ENCODE measurements at regions not wholly inside any gene's neighbourhood (a gene's known extent, or its start where the extent isn't known, plus 50 kb on each side); places are given as distances from the start of the nearest gene placed in this dataset.
"Not testable (repeated sequence)": the region's sequence is repeated elsewhere in the genome, so short reads cannot be mapped to it uniquely, and the experiment has no call there.

DNA sequence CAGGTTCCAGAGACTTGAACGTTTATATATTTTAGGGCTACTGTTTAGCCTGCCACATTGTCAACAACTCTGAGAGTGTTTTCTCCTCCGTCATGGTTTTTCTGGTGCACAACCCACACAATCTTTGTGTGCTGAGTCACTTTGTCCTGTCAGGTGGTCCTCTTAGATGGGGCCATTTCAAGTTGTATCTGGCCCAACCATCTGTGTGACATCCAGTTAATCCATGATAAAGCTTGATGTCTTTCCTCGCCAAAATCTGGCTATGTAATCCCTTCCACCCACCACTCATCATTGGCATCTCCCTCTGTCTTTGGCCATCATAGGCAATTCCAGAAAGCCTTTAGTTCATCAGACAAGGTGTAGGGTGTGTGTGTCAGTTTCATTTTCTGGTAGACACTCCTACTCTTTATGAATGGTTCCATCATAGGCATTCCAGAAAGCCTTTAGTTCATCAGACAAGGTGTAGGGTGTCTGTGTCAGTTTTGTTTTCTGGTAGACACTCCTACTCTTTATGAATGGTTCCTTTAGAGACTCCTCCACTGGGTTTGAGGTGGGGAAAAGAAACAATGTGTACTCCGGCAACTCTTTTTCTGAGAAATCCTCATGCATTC lies 282.0 kb upstream of the ACTBL2 start:
- H3K27ac Mint-ChIP-seq = no peak overlapping the region
- ATAC-seq = no peak
- no peaks in the 10 kb centered on the region for H3K9me3 Mint-ChIP-seq
- H3K4me1 Mint-ChIP-seq = no peaks in the 10 kb centered on the region
- H3K4me3 Mint-ChIP-seq = no peak overlapping the region
- H3K36me3 Mint-ChIP-seq = no peaks in the 10 kb centered on the region
- H3K27me3 Mint-ChIP-seq = no peaks in the 10 kb centered on the region

DNA sequence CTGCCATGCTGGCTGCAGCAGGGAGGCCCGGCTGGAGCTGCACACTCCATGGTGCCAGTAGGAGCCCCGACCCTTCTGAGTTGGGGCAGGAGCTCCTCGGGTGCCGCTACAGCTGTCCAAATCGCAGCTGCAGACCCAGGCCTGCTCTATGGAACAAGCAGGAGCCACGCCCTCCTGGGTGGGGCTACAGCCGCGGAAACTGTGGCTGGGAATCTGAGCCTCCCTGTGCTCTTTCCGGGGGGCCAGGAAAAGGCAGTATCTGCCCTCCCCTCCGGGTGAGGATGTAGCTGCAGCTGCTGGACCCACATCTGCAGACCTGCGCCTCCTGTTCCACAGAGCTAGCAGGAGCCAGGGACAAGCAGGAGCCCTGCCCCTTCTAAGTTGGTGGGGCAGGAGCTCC lies 278.9 kb upstream of the ACTBL2 start:
- Mint-ChIP-seq H3K4me3 (no peak overlapping the region), H3K4me1 (no peaks in the 10 kb centered on the region), H3K9me3 (no peaks in the 10 kb centered on the region), H3K27me3 (no peaks in the 10 kb centered on the region), H3K36me3 (no peaks in the 10 kb centered on the region), H3K27ac (no peak overlapping the region)
- no peak for ATAC-seq

DNA sequence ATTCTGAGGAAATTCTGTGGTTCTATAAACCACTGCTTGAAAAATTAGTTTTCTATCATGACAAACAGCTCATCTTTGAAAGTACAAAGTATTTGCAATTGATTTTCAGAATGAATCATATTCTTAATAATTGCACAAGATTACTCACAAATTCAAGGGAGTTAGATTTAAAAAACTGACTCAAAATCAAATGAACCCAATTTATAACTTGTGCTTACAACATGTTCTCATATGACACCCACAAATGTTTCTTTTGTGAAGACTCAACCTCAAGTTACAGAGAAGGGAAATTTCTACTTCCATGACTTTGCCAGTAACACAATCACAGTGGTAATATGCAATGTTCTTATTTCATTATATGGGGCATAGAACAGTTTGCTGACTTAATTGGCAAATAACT lies 272.0 kb upstream of the ACTBL2 start:
- H3K27me3 Mint-ChIP-seq = no peaks in the 10 kb centered on the region
- no peaks in the 10 kb centered on the region for H3K9me3 Mint-ChIP-seq
- H3K4me3 Mint-ChIP-seq = no peak overlapping the region
- no peaks in the 10 kb centered on the region for H3K36me3 Mint-ChIP-seq
- no peaks in the 10 kb centered on the region for H3K4me1 Mint-ChIP-seq
- no peak overlapping the region for H3K27ac Mint-ChIP-seq
- no peak for ATAC-seq

GRCh38 chr5:57753446-57753845 lies 270.8 kb upstream of the ACTBL2 start:
- Mint-ChIP-seq H3K36me3 (no peaks in the 10 kb centered on the region), H3K27ac (no peak overlapping the region), H3K4me3 (no peak overlapping the region), H3K4me1 (no peaks in the 10 kb centered on the region), H3K9me3 (no peaks in the 10 kb centered on the region), H3K27me3 (peaks cover 7% of the 10 kb centered on the region)
- no peak for ATAC-seq

DNA sequence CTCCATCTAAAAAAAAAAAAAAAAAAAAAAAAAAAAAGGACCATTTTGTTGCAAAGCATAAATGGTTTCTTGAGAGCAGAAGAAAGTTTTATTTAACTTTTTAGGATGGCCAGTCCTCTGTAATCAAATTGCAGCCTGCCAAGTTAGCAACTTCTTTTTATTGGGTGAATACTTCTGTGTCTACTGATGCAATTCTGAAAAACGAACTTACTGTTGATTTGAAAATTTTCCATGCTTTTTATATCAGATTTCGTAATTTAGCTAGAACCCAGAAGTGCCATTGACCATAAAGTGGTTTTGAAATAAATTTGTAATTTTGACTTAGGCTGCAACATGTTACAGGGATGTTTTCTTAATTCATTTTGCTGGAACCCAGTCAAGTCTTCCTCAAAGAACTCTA lies 269.1 kb upstream of the ACTBL2 start:
- Mint-ChIP-seq H3K4me1 (no peaks in the 10 kb centered on the region), H3K27ac (no peak overlapping the region), H3K36me3 (no peaks in the 10 kb centered on the region), H3K27me3 (peaks cover 23% of the 10 kb centered on the region), H3K9me3 (no peaks in the 10 kb centered on the region), H3K4me3 (no peak overlapping the region)
- no peak for ATAC-seq

- no peaks in the 10 kb centered on the region for H3K36me3 Mint-ChIP-seq
- H3K4me3 Mint-ChIP-seq = no peak overlapping the region
- H3K27ac Mint-ChIP-seq = no peak overlapping the region
- no peaks in the 10 kb centered on the region for H3K9me3 Mint-ChIP-seq
- no peak for ATAC-seq
- no peaks in the 10 kb centered on the region for H3K4me1 Mint-ChIP-seq
- H3K27me3 Mint-ChIP-seq = peaks cover 25% of the 10 kb centered on the region
These were observed 268.3 kb upstream of the ACTBL2 start for GRCh38 chr5:57750891-57751290.

DNA sequence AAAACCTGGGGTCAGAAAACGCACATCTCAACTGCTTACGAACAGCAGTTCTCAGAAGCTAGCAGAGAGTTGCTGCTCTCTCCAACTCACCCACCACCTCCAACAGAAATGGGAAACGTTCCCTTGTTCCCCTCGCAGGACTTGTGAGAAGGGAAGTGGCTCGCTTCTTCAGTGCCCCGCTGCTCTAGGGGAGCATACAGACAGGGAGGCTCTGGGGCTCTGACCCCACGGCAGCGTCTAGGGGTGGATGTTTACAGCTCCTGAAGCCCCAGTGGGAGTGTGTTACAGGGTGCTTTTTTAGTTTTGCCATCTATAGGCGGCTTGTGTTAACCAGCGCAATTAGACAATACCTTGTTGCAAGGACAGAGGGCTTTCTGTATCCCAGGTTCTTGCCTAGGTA lies 267.7 kb upstream of the ACTBL2 start:
- peaks cover 25% of the 10 kb centered on the region for H3K27me3 Mint-ChIP-seq
- H3K36me3 Mint-ChIP-seq = no peaks in the 10 kb centered on the region
- H3K9me3 Mint-ChIP-seq = no peaks in the 10 kb centered on the region
- no peak overlapping the region for H3K4me3 Mint-ChIP-seq
- H3K4me1 Mint-ChIP-seq = no peaks in the 10 kb centered on the region
- no peak overlapping the region for H3K27ac Mint-ChIP-seq
- ATAC-seq = no peak

DNA sequence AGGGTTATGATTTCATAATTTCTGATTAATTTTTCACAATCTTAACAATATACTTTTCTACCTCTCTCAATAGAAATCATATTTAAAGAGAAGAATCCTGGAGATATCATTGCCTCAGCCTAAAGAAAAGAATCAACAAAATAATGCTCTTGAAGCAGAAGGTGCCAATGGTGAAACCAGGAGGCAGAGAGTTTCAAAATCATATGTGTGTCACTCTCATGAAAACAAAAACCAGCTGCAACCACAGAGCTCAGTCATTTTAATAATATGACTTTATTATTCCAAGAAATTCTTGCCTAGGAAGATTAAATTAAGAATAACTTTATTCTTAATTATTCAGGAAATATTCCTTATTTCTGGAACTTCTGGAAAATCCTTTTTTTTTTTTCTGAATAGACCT lies 266.8 kb upstream of the ACTBL2 start:
- Mint-ChIP-seq H3K4me3 (no peak overlapping the region), H3K4me1 (no peaks in the 10 kb centered on the region), H3K27me3 (peaks cover 25% of the 10 kb centered on the region), H3K27ac (no peak overlapping the region), H3K9me3 (no peaks in the 10 kb centered on the region), H3K36me3 (no peaks in the 10 kb centered on the region)
- ATAC-seq = no peak

GRCh38 chr5:57745700-57746651 lies 263.4 kb upstream of the ACTBL2 start:
- H3K9me3 Mint-ChIP-seq = no peaks in the 10 kb centered on the region
- ATAC-seq = no peak
- H3K27me3 Mint-ChIP-seq = peaks cover 25% of the 10 kb centered on the region
- no peaks in the 10 kb centered on the region for H3K4me1 Mint-ChIP-seq
- H3K27ac Mint-ChIP-seq = no peak overlapping the region
- no peak overlapping the region for H3K4me3 Mint-ChIP-seq
- no peaks in the 10 kb centered on the region for H3K36me3 Mint-ChIP-seq

GRCh38 chr5:57745029-57745428 lies 262.4 kb upstream of the ACTBL2 start:
- H3K36me3 Mint-ChIP-seq = no peaks in the 10 kb centered on the region
- no peak overlapping the region for H3K27ac Mint-ChIP-seq
- no peaks in the 10 kb centered on the region for H3K9me3 Mint-ChIP-seq
- H3K27me3 Mint-ChIP-seq = peaks cover 25% of the 10 kb centered on the region
- H3K4me3 Mint-ChIP-seq = no peak overlapping the region
- no peaks in the 10 kb centered on the region for H3K4me1 Mint-ChIP-seq
- no peak for ATAC-seq

DNA sequence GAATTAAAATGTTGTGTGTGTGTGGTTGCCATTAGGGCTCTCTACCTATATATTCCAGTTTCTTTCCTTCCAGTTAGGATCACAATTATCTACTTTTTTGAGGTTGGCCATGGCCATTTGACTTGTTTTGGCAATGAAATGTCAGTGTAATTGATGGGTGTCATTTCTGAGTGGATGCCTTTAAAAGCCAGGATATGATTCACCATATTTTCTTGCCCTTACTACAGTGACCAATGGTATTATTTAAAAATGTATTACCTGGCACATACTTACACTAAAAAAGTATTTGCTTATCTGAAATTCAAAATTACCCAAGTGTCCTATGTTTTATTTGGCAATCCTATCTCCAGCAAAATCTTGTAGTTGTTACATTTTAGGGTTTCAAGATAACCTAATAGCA lies 258.7 kb upstream of the ACTBL2 start:
- H3K4me1 Mint-ChIP-seq = no peaks in the 10 kb centered on the region
- H3K27ac Mint-ChIP-seq = no peak overlapping the region
- no peaks in the 10 kb centered on the region for H3K36me3 Mint-ChIP-seq
- no peaks in the 10 kb centered on the region for H3K27me3 Mint-ChIP-seq
- no peak for ATAC-seq
- H3K9me3 Mint-ChIP-seq = no peaks in the 10 kb centered on the region
- no peak overlapping the region for H3K4me3 Mint-ChIP-seq

- Mint-ChIP-seq H3K36me3 (no peaks in the 10 kb centered on the region), H3K4me1 (no peaks in the 10 kb centered on the region), H3K27me3 (no peaks in the 10 kb centered on the region), H3K9me3 (no peaks in the 10 kb centered on the region), H3K27ac (no peak overlapping the region), H3K4me3 (no peak overlapping the region)
- no peak for ATAC-seq
These were observed 256.2 kb upstream of the ACTBL2 start for GRCh38 chr5:57738787-57739186.

DNA sequence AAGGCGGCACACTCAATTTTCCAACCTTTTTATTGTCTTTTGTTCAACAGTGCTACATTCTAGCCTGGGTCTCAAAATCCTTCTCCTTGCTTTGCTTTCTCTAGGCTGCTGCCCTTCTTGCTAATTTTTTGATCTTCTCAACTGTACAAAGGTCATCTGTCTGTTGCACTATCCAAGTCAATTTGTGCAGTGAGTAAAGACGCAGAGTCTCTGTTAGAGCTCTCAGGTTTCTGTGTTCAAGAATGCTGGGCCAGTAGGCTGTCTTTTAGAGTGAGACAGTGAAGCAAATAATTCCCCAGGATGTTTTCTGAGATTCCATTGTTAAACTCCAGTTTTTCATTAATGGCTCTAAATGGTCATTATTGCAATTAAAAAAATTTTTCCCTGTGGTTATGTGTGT lies 255.7 kb upstream of the ACTBL2 start:
- Mint-ChIP-seq H3K27me3 (no peaks in the 10 kb centered on the region), H3K27ac (no peak overlapping the region), H3K4me3 (no peak overlapping the region), H3K9me3 (no peaks in the 10 kb centered on the region), H3K4me1 (no peaks in the 10 kb centered on the region), H3K36me3 (no peaks in the 10 kb centered on the region)
- no peak for ATAC-seq

- H3K9me3 Mint-ChIP-seq = peaks cover under 1% of the 10 kb centered on the region
- no peak overlapping the region for H3K4me3 Mint-ChIP-seq
- no peaks in the 10 kb centered on the region for H3K4me1 Mint-ChIP-seq
- no peak for ATAC-seq
- H3K36me3 Mint-ChIP-seq = no peaks in the 10 kb centered on the region
- H3K27ac Mint-ChIP-seq = no peak overlapping the region
- peaks cover 7% of the 10 kb centered on the region for H3K27me3 Mint-ChIP-seq
These were observed 254.1 kb upstream of the ACTBL2 start for GRCh38 chr5:57736716-57737115.

DNA sequence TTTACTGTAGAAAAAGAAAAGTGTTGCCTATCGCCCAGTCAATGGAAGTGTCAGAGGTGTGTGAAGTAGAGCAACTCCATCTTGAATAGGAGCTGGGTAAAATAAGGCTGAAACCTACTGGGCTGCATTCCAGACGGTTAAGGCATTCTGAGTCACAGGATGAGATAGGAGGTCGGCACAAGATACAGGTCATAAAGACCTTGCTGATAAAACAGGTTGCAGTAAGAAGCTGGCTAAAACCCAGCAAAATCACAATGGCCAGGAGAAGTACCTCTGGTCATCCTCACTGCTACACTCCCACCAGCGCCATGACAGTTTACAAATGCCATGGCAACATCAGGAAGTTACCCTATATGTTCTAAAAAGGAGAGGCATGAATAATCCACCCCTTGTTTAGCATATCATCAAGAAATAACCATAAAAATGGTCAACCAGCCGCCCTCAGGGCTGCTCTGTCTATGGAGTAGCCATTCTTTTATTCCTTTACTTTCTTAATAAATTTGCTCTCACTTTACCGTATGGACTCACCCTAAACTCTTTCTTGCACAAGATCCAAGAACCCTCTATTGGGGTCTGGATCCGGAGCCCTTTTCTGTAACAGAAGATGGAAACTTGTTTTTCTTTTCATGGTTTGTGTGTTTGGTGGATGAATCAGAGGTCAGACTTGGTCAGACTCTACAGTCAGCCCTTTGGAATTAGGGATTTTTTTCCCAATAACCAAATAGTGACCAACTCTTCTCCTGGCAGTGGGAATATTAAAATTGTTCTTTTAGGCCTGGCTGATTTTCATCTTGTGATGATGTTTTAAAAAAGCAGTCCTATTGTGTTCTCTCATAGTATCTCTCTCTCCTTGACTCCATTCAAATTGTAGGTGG lies 252.9 kb upstream of the ACTBL2 start:
- H3K9me3 Mint-ChIP-seq, ATAC-seq, H3K4me3 Mint-ChIP-seq, H3K27ac Mint-ChIP-seq, H3K36me3 Mint-ChIP-seq, H3K4me1 Mint-ChIP-seq: not testable (repeated sequence)
- H3K27me3 Mint-ChIP-seq = peaks cover 14% of the 10 kb centered on the region
